GM18909 (cell line): ENCODE measurements at regions not wholly inside any gene's neighbourhood (a gene's known extent, or its start where the extent isn't known, plus 50 kb on each side); places are given as distances from the start of the nearest gene placed in this dataset.
A peak's percentile ranks its signal among the peaks of the same experiment; 100 is the strongest.

Experiments used
- ATAC-seq: cut with Tn5 transposase; IDR thresholded peaks from one replicate; pipeline ENCODE4 v1.9.1; 2021; ENCODE audit warnings: mild to moderate bottlenecking; ENCODE audit not compliant: unreplicated experiment, poor library complexity

GRCh38 chr19:46944123-46944748 lies 75.4 kb upstream of the NPAS1 start:
- no peak for ATAC-seq

DNA sequence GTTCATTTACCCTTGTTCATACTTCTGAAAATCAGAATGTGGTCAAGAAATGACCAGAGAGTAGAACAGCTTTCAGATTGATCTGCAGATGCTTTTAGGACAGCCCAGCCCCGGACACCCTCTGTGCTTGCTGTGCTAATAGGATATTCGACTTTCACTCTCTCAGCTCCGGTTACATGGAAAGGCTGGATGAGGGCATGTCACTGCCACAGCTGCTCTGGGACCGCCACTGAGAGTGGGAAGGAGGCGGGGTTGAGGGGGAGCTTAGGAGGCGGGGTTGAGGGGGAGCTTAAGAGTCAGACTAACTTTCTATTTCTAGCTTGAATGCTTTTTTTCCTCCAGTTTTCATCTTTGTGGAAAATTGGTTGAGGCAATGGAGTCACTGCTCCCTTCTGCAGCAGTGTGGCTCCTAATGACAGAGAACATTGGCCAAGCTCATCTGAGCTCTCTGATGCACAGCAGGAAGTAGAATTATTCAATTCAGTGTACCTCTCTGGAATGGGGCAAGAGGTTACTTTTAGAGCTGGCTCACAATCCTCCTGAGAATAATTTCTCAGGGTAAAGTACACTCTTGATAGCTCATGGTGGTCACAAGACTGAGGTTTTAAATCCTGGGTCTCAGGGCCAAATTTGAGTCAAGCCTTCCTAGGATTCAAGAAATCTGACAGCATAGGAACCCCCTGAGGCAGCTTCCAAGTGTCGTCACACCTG lies 74.6 kb upstream of the NPAS1 start:
- no peak for ATAC-seq

GRCh38 chr19:46945694-46946489 lies 73.7 kb upstream of the NPAS1 start:
- no peak for ATAC-seq

GRCh38 chr19:46946611-46947238 lies 72.9 kb upstream of the NPAS1 start:
- no peak for ATAC-seq

- no peak for ATAC-seq
These were observed 71.8 kb upstream of the NPAS1 start for GRCh38 chr19:46947866-46948265.

GRCh38 chr19:46950526-46951170 lies 69.0 kb upstream of the NPAS1 start:
- no peak for ATAC-seq

DNA sequence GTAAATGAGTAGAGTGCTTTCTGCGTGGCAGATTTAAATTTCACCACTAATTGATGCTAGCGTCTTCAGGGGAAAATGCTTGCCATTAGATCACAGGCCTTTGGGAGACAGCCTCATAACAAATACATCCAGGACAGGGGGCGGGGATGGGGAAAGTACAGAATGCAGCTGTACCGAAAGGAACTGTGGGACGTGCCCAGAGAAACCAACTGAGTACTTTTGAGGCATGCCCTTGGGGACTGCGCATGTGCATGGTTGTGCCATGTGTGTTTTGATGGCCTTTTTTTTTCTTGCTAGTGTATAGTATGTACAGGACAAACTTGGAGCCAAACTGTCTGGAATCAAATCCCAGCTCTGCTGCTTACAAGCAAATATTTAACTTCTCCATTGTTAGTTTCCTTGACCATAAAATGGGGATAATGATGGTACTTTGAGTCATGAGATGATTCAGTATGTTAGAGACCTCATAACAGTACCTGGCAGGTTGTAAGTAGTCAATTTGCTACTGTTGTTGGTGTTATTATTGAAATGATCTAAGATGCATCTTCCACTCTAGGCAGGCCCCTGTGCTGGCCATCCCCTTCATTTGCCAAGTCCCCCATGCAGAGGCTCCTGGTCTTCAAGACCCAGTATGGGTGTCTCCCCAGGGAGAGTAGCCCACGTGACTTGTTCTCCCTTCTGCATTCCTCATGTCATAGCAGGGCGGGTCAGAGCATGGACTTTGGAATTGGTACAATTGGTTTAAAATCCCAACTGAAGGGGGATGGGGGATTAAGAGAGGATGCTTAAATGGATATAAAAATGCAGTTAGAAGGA lies 68.3 kb upstream of the NPAS1 start:
- ATAC-seq: no peak

GRCh38 chr19:46952874-46953273 lies 66.8 kb upstream of the NPAS1 start:
- ATAC-seq: no peak

GRCh38 chr19:46953955-46954501 lies 65.6 kb upstream of the NPAS1 start:
- ATAC-seq: no peak

DNA sequence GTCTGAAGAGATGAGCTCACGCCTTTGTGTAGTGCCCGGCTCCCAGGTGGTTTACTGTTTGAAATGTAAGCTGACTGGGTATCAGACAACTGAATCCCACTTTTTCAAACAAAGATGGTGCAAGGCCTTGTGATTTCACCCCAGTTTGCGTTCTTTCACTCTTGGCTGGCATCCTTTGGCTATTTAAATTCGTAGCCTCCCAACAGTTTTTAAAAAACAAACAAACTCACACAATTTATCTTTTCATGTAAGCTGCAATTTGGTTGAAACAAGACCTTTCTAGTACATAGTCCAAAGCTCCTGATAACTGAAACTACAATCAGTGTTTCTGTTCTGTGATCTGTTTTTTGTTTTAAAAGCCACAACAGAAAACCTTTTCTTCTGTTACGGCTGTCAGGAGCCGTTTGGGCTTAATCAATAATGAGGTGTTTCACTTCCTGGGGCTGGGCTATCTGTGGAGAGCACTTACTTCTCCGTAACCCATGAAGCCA lies 65.1 kb upstream of the NPAS1 start:
- ATAC-seq: peak; percentile 57

- peak; percentile 35 for ATAC-seq
These were observed 64.4 kb upstream of the NPAS1 start for GRCh38 chr19:46954993-46955812.

GRCh38 chr19:46955813-46956371 lies 63.7 kb upstream of the NPAS1 start:
- ATAC-seq: no peak

- no peak for ATAC-seq
These were observed 61.1 kb upstream of the NPAS1 start for GRCh38 chr19:46958532-46958931.

DNA sequence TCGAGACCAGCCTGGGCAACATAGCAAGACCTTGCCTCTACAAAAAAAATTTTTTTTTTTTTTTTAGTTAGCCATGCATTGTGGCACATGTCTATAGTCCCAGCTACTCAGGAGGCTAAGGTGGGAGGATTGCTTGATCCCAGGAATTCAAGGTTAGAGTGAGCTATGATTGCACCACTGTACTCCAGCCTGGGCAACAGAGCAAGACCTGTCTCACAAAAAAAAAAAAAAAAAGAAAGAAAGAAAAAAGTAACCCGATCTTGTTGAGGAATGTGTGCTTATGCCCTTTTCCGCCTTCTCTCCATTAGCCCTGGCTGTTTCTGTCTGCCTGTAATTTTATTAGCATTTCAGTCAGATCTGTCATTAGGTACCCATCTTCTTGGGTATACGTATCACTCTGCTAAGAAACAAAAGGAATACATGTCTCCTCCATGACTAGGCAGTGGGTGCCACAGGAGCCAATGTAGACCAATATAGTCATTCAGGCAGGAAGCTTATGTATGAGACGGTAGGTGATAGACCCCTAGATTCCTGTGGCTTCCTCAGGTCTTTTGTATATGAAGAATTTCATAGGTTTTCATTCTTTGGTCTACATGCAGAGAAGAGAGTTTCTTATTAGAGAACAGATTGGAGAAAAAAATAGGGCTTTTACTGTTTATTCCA lies 59.6 kb upstream of the NPAS1 start:
- ATAC-seq: no peak

GRCh38 chr19:46962030-46962570 lies 57.5 kb upstream of the NPAS1 start:
- ATAC-seq: no peak

GRCh38 chr19:46963093-46963734 lies 56.4 kb upstream of the NPAS1 start:
- ATAC-seq: no peak

DNA sequence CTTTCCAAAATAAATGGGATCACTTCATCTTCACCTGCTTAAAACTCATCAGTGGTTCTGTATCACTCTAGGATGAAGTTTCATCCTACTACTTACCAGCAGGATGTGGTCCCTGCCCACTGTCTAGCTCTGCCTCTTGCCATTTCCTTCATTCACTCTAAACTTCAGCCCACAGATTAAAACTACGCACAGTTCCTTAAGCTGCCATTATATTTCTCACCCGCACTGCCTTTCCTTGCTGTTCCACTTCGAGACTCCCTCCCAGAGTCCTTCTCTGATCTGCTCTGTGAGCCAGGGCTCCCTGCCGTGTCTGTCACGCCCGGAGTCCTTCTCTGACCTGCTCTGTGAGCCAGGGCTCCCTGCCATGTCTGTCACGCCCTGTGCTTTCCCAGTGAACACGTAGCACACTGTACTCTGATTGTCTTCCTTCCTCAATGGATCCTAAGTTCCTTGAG lies 52.0 kb upstream of the NPAS1 start:
- ATAC-seq: no peak
